Neural crest cell (in vitro differentiated cells): ENCODE measurements at regions not wholly inside any gene's neighbourhood (a gene's known extent, or its start where the extent isn't known, plus 50 kb on each side); places are given as distances from the start of the nearest gene placed in this dataset.

Experiments
- DNase-seq: peaks from one replicate; pipeline ENCODE4 v3.0.0; 2021; ENCODE audit warnings: low read depth, mixed read lengths, low spot score
- H3K27ac Mint-ChIP-seq: one replicate; pipeline ENCODE4 v1.8.0; 2021; ENCODE audit warnings: mild to moderate bottlenecking, mixed read lengths; ENCODE audit not compliant: unreplicated experiment
- H3K27me3 Mint-ChIP-seq: 2 replicates; pipeline ENCODE4 v1.8.0; 2021; ENCODE audit warnings: low read depth, mild to moderate bottlenecking, mixed read lengths
- H3K36me3 Mint-ChIP-seq: 2 replicates; pipeline ENCODE4 v1.8.0; 2021; ENCODE audit warnings: low read depth, mild to moderate bottlenecking, mixed read lengths
- H3K4me1 Mint-ChIP-seq: 2 replicates; pipeline ENCODE4 v1.8.0; 2021; ENCODE audit warnings: mixed read lengths
- H3K4me3 Mint-ChIP-seq: one replicate; pipeline ENCODE4 v1.8.0; 2021; ENCODE audit warnings: mild to moderate bottlenecking, mixed read lengths
- H3K9me3 Mint-ChIP-seq: 2 replicates; pipeline ENCODE4 v1.8.0; 2021; ENCODE audit warnings: mixed read lengths
- CTCF ChIP-seq: fragments of 200-600 bp; sonication (generic); conservative IDR thresholded peaks from 2 replicates; pipeline ENCODE4 v1.5.0; 2021; ENCODE audit warnings: antibody characterized with exemption, mild to moderate bottlenecking

DNA sequence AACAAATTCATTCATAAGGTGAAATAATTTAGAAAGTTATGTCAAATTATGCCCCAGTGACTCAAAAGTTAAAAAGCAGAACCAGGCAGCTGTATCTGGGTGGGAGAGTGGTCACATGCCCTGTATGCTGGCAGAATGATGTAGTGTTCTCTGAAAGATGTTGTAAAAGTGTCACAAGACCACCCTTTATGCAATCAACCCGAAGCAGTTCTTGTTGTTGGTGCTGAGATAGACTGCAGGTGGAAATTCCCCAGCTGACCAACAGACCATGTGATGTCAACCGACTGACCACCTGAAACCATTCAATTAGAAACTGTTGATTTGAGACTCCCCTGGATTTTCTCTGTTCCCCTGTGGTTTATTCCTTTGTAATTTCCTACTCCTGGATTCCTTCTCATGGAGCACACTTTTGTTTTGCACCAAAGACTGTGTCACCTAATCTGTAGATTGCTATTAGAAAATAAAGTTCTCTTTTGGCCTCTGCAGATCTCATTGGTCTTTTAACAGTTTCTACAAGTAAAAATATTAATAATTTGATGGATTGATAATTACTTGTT lies 1341.3 kb upstream of the LRRTM1 start:
- H3K4me1 Mint-ChIP-seq = no peaks in the 10 kb centered on the region
- no peak for DNase-seq
- TF ChIP-seq CTCF = no peak
- H3K36me3 Mint-ChIP-seq = no peaks in the 10 kb centered on the region
- no peaks in the 10 kb centered on the region for H3K9me3 Mint-ChIP-seq
- H3K4me3 Mint-ChIP-seq = no peak overlapping the region
- peaks cover 3% of the 10 kb centered on the region for H3K27me3 Mint-ChIP-seq
- H3K27ac Mint-ChIP-seq = no peak overlapping the region

DNA sequence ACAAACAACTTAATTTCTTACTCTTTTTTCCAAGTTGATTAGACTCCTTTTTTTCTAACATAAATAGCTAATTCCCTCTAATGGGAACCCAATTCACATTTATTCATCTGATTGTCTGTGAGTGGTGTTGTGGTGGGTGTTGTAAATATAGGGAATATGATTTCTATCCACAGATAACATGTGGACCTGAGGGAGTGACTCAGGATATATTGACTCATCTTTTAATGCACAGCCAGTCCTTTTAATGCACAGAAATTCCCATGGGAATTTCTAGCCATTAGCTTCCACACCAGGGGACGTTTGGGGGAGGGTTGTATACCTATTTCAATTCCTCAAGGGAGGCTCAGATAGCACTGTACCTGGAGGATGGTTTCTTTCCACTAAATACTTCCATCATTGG lies 1339.6 kb upstream of the LRRTM1 start:
- TF ChIP-seq CTCF = no peak
- H3K4me1 Mint-ChIP-seq = no peaks in the 10 kb centered on the region
- peaks cover 3% of the 10 kb centered on the region for H3K9me3 Mint-ChIP-seq
- no peak overlapping the region for H3K4me3 Mint-ChIP-seq
- H3K27me3 Mint-ChIP-seq = peaks cover 3% of the 10 kb centered on the region
- DNase-seq = no peak
- H3K36me3 Mint-ChIP-seq = no peaks in the 10 kb centered on the region
- no peak overlapping the region for H3K27ac Mint-ChIP-seq

GRCh38 chr2:81624825-81625224 lies 1320.3 kb upstream of the LRRTM1 start:
- H3K27ac Mint-ChIP-seq = no peak overlapping the region
- H3K27me3 Mint-ChIP-seq = no peaks in the 10 kb centered on the region
- H3K9me3 Mint-ChIP-seq = no peaks in the 10 kb centered on the region
- no peaks in the 10 kb centered on the region for H3K36me3 Mint-ChIP-seq
- TF ChIP-seq CTCF = no peak
- H3K4me3 Mint-ChIP-seq = no peak overlapping the region
- no peak for DNase-seq
- H3K4me1 Mint-ChIP-seq = no peaks in the 10 kb centered on the region

- no peak for TF ChIP-seq CTCF
- no peaks in the 10 kb centered on the region for H3K9me3 Mint-ChIP-seq
- no peak for DNase-seq
- no peaks in the 10 kb centered on the region for H3K4me1 Mint-ChIP-seq
- no peak overlapping the region for H3K4me3 Mint-ChIP-seq
- no peaks in the 10 kb centered on the region for H3K27me3 Mint-ChIP-seq
- H3K36me3 Mint-ChIP-seq = no peaks in the 10 kb centered on the region
- no peak overlapping the region for H3K27ac Mint-ChIP-seq
Measured at GRCh38 chr2:81600088-81600487, 1295.5 kb upstream of the LRRTM1 start.

DNA sequence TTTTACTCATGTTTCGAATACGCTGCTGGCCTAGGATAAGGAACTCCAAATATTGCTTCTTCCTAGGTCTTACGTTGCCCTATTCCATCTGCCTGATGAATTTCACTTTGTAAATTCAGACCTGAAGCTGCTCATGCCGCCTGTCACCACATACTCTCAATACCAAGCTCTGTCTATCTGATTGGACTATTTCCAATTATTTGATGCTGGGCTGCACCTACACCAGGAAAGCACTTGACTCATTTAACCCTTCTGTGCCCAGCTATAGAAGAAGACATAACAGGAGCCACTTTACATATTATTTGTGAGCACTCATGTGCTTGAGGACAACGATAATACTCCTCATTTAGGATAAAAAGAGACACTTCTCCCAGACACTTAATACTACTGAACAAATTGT lies 1293.9 kb upstream of the LRRTM1 start:
- no peaks in the 10 kb centered on the region for H3K9me3 Mint-ChIP-seq
- H3K27ac Mint-ChIP-seq = no peak overlapping the region
- H3K27me3 Mint-ChIP-seq = no peaks in the 10 kb centered on the region
- no peaks in the 10 kb centered on the region for H3K4me1 Mint-ChIP-seq
- H3K36me3 Mint-ChIP-seq = no peaks in the 10 kb centered on the region
- no peak for DNase-seq
- no peak overlapping the region for H3K4me3 Mint-ChIP-seq
- no peak for TF ChIP-seq CTCF

- Mint-ChIP-seq H3K36me3 (no peaks in the 10 kb centered on the region), H3K4me3 (no peak overlapping the region), H3K4me1 (no peaks in the 10 kb centered on the region), H3K27ac (no peak overlapping the region), H3K27me3 (no peaks in the 10 kb centered on the region), H3K9me3 (no peaks in the 10 kb centered on the region)
- DNase-seq = no peak
- TF ChIP-seq CTCF = no peak
Measured at GRCh38 chr2:81589406-81589805, 1284.9 kb upstream of the LRRTM1 start.
